NCI-H510A (cell line): ENCODE measurements at regions not wholly inside any gene's neighbourhood (a gene's known extent, or its start where the extent isn't known, plus 50 kb on each side); places are given as distances from the start of the nearest gene placed in this dataset.
A peak's percentile ranks its signal among the peaks of the same experiment; 100 is the strongest.
"Not testable (repeated sequence)": the region's sequence is repeated elsewhere in the genome, so short reads cannot be mapped to it uniquely, and the experiment has no call there.

Source experiments
- DNase-seq: peaks from one replicate; lab custom pipeline; 2025; lab: John Stamatoyannopoulos, UW

GRCh38 chr3:191148131-191148530, 50.9 kb upstream of the OSTN start:
- no peak for DNase-seq

- no peak for DNase-seq
Observed at GRCh38 chr3:191143224-191143623, 55.8 kb upstream of the OSTN start.

GRCh38 chr3:191141728-191142127, 57.3 kb upstream of the OSTN start:
- DNase-seq: no peak

- no peak for DNase-seq
Observed at GRCh38 chr3:191139736-191140135, 59.3 kb upstream of the OSTN start.

- no peak for DNase-seq
Observed at GRCh38 chr3:191138937-191139336, 60.1 kb upstream of the OSTN start.

- no peak for DNase-seq
Observed at GRCh38 chr3:191137708-191138107, 61.3 kb upstream of the OSTN start.

GRCh38 chr3:191136347-191136746, 62.7 kb upstream of the OSTN start:
- DNase-seq: no peak

GRCh38 chr3:191135175-191135574, 63.9 kb upstream of the OSTN start:
- DNase-seq: no peak

GRCh38 chr3:191133359-191133758, 65.7 kb upstream of the OSTN start:
- DNase-seq: no peak

GRCh38 chr3:191131305-191131704, 67.7 kb upstream of the OSTN start:
- DNase-seq: no peak

GRCh38 chr3:191124891-191125290, 74.2 kb upstream of the OSTN start:
- DNase-seq: not testable (repeated sequence)

GRCh38 chr3:191123946-191124345, 75.1 kb upstream of the OSTN start:
- DNase-seq: peak; percentile 4

GRCh38 chr3:191123231-191123630, 75.8 kb upstream of the OSTN start:
- DNase-seq: no peak

GRCh38 chr3:191120447-191121298, 78.4 kb upstream of the OSTN start:
- DNase-seq: no peak

- DNase-seq: no peak
Observed at GRCh38 chr3:191119415-191120295, 79.4 kb upstream of the OSTN start.

GRCh38 chr3:191111722-191112121, 87.3 kb upstream of the OSTN start:
- no peak for DNase-seq

GRCh38 chr3:191105418-191105817, 93.6 kb upstream of the OSTN start:
- no peak for DNase-seq

- DNase-seq: no peak
Observed at GRCh38 chr3:191100516-191100915, 98.5 kb upstream of the OSTN start.

GRCh38 chr3:191094057-191094845, 104.8 kb upstream of the OSTN start:
- no peak for DNase-seq

GRCh38 chr3:191087391-191087790, 111.7 kb upstream of the OSTN start:
- DNase-seq: no peak

- DNase-seq: no peak
Observed at GRCh38 chr3:191085091-191085490, 114.0 kb upstream of the OSTN start.

- DNase-seq: not testable (repeated sequence)
Observed at GRCh38 chr3:191078913-191079312, 120.1 kb upstream of the OSTN start.
